ENCODE measurements at regions not wholly inside any gene's neighbourhood (a gene's known extent, or its start where the extent isn't known, plus 50 kb on each side); places are given as distances from the start of the nearest gene placed in this dataset.

GRCh38 chr21:22763442-22763841 is 1765.2 kb downstream of the NCAM2 start:
- 15% methylated on average over 3 of the region's 3 CpGs for WGBS (ENCODE audit: low lambda C conversion rate)

GRCh38 chr21:22764222-22764621 is 1766.0 kb downstream of the NCAM2 start:
- Histone ChIP-seq H3K4me1 (ENCODE audit: control insufficient read depth in 1 of 2, insufficient read depth in 2 of 2, low read depth in 1 of 2, low read length in 1 of 2) (no peaks in the 10 kb centered on the region), H4K20me1 (ENCODE audit: insufficient read depth) (no peaks in the 10 kb centered on the region)
- POLR2A ChIA-PET, result no interaction called here

More at GRCh38 chr21:22763442-22763841, 1765.2 kb downstream of the NCAM2 start:
- no peak overlapping the region for H3K4me3 ChIP-seq (ENCODE audit: low read depth in 2 of 2, low read length in 1 of 2)
- TF ChIP-seq NFIC (IDR thresholded peaks at IDR 0.05; ENCODE audit: borderline replicate concordance) (no peak), YY1 (IDR thresholded peaks at IDR 0.05; ENCODE audit: low read depth) (no peak), SMC3 (IDR thresholded peaks at IDR 0.05; ENCODE audit: low read depth, low read length) (no peak), MEF2A (IDR thresholded peaks at IDR 0.05; ENCODE audit: borderline replicate concordance, low read depth) (no peak), TEAD4 (IDR thresholded peaks at IDR 0.05; ENCODE audit: borderline replicate concordance, insufficient read depth) (no peak), RAD21 (IDR thresholded peaks at IDR 0.05; ENCODE audit: low read length) (no peak), GATA2 (CRISPR knock-in tag; IDR thresholded peaks at IDR 0.05) (no peak), RFX5 (IDR thresholded peaks at IDR 0.05; ENCODE audit: low read length) (no peak)
- no peak overlapping the region; a peak in 1 of 4 replicates for H3K27ac ChIP-seq (ENCODE audit: low read depth in 2 of 2, low read length in 1 of 2)
- H3K9me3 ChIP-seq, result no peaks in the 10 kb centered on the region
- H3K36me3 ChIP-seq (replicated peaks in 1 of 2; ENCODE audit: control insufficient read depth in 1 of 2, insufficient read depth in 2 of 2, low read length in 1 of 2), result no peaks in the 10 kb centered on the region
- H2AFZ ChIP-seq (ENCODE audit: low read depth), result no peak overlapping the region
- H3K79me2 ChIP-seq (ENCODE audit: insufficient read depth), result no peaks in the 10 kb centered on the region
- no peaks in the 10 kb centered on the region for H3F3A ChIP-seq (replicated peaks; ENCODE audit: insufficient read depth)
- DNase-seq, result no peak
- ChIA-PET POLR2A (no interaction called here), CTCF (interaction anchor here (1.2 kb wide), 1 partner anchor 1531 kb away, joined by 3 read pairs; no protein-coding TSS in a partner anchor)
- no peak overlapping the region for H3K4me2 ChIP-seq
- H3K27me3 ChIP-seq (ENCODE audit: insufficient read depth), result no peaks in the 10 kb centered on the region
- no peaks in the 10 kb centered on the region for H4K20me1 ChIP-seq (ENCODE audit: insufficient read depth)
- no peaks in the 10 kb centered on the region for H3K4me1 ChIP-seq (ENCODE audit: control insufficient read depth in 1 of 2, insufficient read depth in 2 of 2, low read depth in 1 of 2, low read length in 1 of 2)
- no peaks in the 10 kb centered on the region for H3K9me2 ChIP-seq
- no peak overlapping the region for H3K9ac ChIP-seq

GRCh38 chr21:22791376-22791775 is 1793.2 kb downstream of the NCAM2 start:
- ChIA-PET POLR2A (no interaction called here), CTCF (interaction anchor here (0.6 to 3.2 kb wide), 21 partner anchors 13 to 1792 kb away, joined by 3 to 19 read pairs (median 4); no protein-coding TSS in a partner anchor)
- no peak for TF ChIP-seq EP300 (IDR thresholded peaks at IDR 0.05; ENCODE audit: borderline replicate concordance in 1 of 2, low read depth in 1 of 2, low read length in 1 of 2)
- no peak for TF ChIP-seq GATA2 (CRISPR knock-in tag; IDR thresholded peaks at IDR 0.05)

More at GRCh38 chr21:22764222-22764621, 1766.0 kb downstream of the NCAM2 start:
- H3F3A ChIP-seq (replicated peaks; ENCODE audit: insufficient read depth), result no peaks in the 10 kb centered on the region
- DNase-seq, result no peak
- H3K9ac ChIP-seq, result no peak overlapping the region
- no peak overlapping the region for H3K27ac ChIP-seq (ENCODE audit: low read depth in 2 of 2, low read length in 1 of 2)
- H2AFZ ChIP-seq (ENCODE audit: low read depth), result no peak overlapping the region
- WGBS (ENCODE audit: low lambda C conversion rate), result 37% methylated on average over 3 of the region's 3 CpGs
- no peaks in the 10 kb centered on the region for H3K79me2 ChIP-seq (ENCODE audit: insufficient read depth)
- CTCF ChIA-PET, result interaction anchor here (1.2 kb wide), 1 partner anchor 1532 kb away, joined by 3 read pairs; no protein-coding TSS in a partner anchor
- H3K4me3 ChIP-seq (ENCODE audit: low read depth in 2 of 2, low read length in 1 of 2), result no peak overlapping the region
- H3K27me3 ChIP-seq (ENCODE audit: insufficient read depth), result no peaks in the 10 kb centered on the region
- no peaks in the 10 kb centered on the region for H3K9me3 ChIP-seq
- H3K9me2 ChIP-seq, result no peaks in the 10 kb centered on the region
- H3K36me3 ChIP-seq (replicated peaks in 1 of 2; ENCODE audit: control insufficient read depth in 1 of 2, insufficient read depth in 2 of 2, low read length in 1 of 2), result no peaks in the 10 kb centered on the region
- TF ChIP-seq NRF1 (IDR thresholded peaks at IDR 0.05; ENCODE audit: low read depth, low read length), result no peak
- TF ChIP-seq FOXJ3 (CRISPR knock-in tag; IDR thresholded peaks at IDR 0.05), result no peak
- H3K4me2 ChIP-seq, result no peak overlapping the region

More at GRCh38 chr21:22791376-22791775, 1793.2 kb downstream of the NCAM2 start:
- Histone ChIP-seq H3K27ac (ENCODE audit: low read depth in 2 of 2, low read length in 1 of 2) (no peak overlapping the region), H3K9me2 (no peaks in the 10 kb centered on the region), H3K9me3 (no peaks in the 10 kb centered on the region), H3K9ac (no peak overlapping the region), H3F3A (replicated peaks; ENCODE audit: insufficient read depth) (peaks cover 7% of the 10 kb centered on the region), H3K4me3 (ENCODE audit: low read depth in 2 of 2, low read length in 1 of 2) (no peak overlapping the region), H3K4me2 (no peak overlapping the region), H3K36me3 (replicated peaks in 1 of 2; ENCODE audit: control insufficient read depth in 1 of 2, insufficient read depth in 2 of 2, low read length in 1 of 2) (no peaks in the 10 kb centered on the region), H3K79me2 (ENCODE audit: insufficient read depth) (no peaks in the 10 kb centered on the region), H2AFZ (ENCODE audit: low read depth) (no peak overlapping the region), H4K20me1 (ENCODE audit: insufficient read depth) (no peaks in the 10 kb centered on the region), H3K27me3 (ENCODE audit: insufficient read depth) (no peaks in the 10 kb centered on the region), H3K4me1 (ENCODE audit: control insufficient read depth in 1 of 2, insufficient read depth in 2 of 2, low read depth in 1 of 2, low read length in 1 of 2) (peaks cover 0 to 5% of the 10 kb centered on the region in 2 experiments; a peak in 1 of 4 replicates)
- 70% methylated on average over 2 of the region's 2 CpGs for WGBS (ENCODE audit: low lambda C conversion rate)
- no peak for DNase-seq

All from SK-N-SH (cell line).